SH-SY5Y (cell line): ENCODE measurements at regions not wholly inside any gene's neighbourhood (a gene's known extent, or its start where the extent isn't known, plus 50 kb on each side); places are given as distances from the start of the nearest gene placed in this dataset.

ENCODE experiments used
- GATA2 ChIP-seq: IDR thresholded peaks from 2 replicates; pipeline ENCODE4 v1.6.1; 2011; ENCODE audit warnings: mild to moderate bottlenecking, low read depth, low read length
- GATA3 ChIP-seq: IDR thresholded peaks from 2 replicates; pipeline ENCODE4 v1.6.1; 2011; ENCODE audit warnings: low read depth, mild to moderate bottlenecking, low read length, moderate library complexity

GRCh38 chr6:130734161-130734560, 93.0 kb upstream of the SMLR1 start:
- TF ChIP-seq GATA2 = no peak
- no peak for TF ChIP-seq GATA3

- TF ChIP-seq GATA2 (no peak), GATA3 (no peak)
These were observed 86.9 kb upstream of the SMLR1 start for GRCh38 chr6:130740308-130740707.

GRCh38 chr6:130742131-130742681, 85.0 kb upstream of the SMLR1 start:
- no peak for TF ChIP-seq GATA2
- no peak for TF ChIP-seq GATA3

GRCh38 chr6:130743175-130743574, 84.0 kb upstream of the SMLR1 start:
- TF ChIP-seq GATA2 = no peak
- no peak for TF ChIP-seq GATA3

- TF ChIP-seq GATA2 (no peak), GATA3 (no peak)
These were observed 82.4 kb upstream of the SMLR1 start for GRCh38 chr6:130744576-130745366.

GRCh38 chr6:130748041-130748440, 79.2 kb upstream of the SMLR1 start:
- TF ChIP-seq GATA3 (no peak), GATA2 (no peak)

GRCh38 chr6:130749402-130749801, 77.8 kb upstream of the SMLR1 start:
- no peak for TF ChIP-seq GATA3
- TF ChIP-seq GATA2 = no peak

- TF ChIP-seq GATA3 (no peak), GATA2 (no peak)
These were observed 74.9 kb upstream of the SMLR1 start for GRCh38 chr6:130752267-130752666.

GRCh38 chr6:130754786-130755367, 72.3 kb upstream of the SMLR1 start:
- TF ChIP-seq GATA2 (no peak), GATA3 (no peak)

GRCh38 chr6:130755368-130756034, 71.7 kb upstream of the SMLR1 start:
- TF ChIP-seq GATA2 (no peak), GATA3 (no peak)

GRCh38 chr6:130756824-130757223, 70.4 kb upstream of the SMLR1 start:
- TF ChIP-seq GATA2 (no peak), GATA3 (no peak)

GRCh38 chr6:130758813-130759212, 68.4 kb upstream of the SMLR1 start:
- TF ChIP-seq GATA3 (no peak), GATA2 (no peak)

- TF ChIP-seq GATA2 = no peak
- no peak for TF ChIP-seq GATA3
These were observed 67.2 kb upstream of the SMLR1 start for GRCh38 chr6:130760006-130760405.

- TF ChIP-seq GATA2 (no peak), GATA3 (no peak)
These were observed 65.9 kb upstream of the SMLR1 start for GRCh38 chr6:130761286-130761685.
